SJCRH30 (cell line): ENCODE measurements at regions not wholly inside any gene's neighbourhood (a gene's known extent, or its start where the extent isn't known, plus 50 kb on each side); places are given as distances from the start of the nearest gene placed in this dataset.

Experiments
- DNase-seq, 2 experiments: peaks; one replicate each; pipeline ENCODE4 v3.0.0-alpha.2; 2015 to 2020
- H3K27ac ChIP-seq: fragments of 250-450 bp; sonication (Bioruptor Pico); 2 replicates; pipeline ENCODE4 v1.5.1; 2020; ENCODE audit warnings: mild to moderate bottlenecking, moderate library complexity
- H3K27me3 ChIP-seq: fragments of 250-450 bp; sonication (Bioruptor Pico); 2 replicates; pipeline ENCODE4 v1.5.1; 2020; ENCODE audit warnings: mild to moderate bottlenecking, moderate library complexity
- H3K36me3 ChIP-seq: fragments of 250-450 bp; sonication (Bioruptor Pico); 2 replicates; pipeline ENCODE4 v1.5.1; 2020; ENCODE audit warnings: mild to moderate bottlenecking, moderate library complexity
- H3K4me1 ChIP-seq: fragments of 250-450 bp; sonication (Bioruptor Pico); 2 replicates; pipeline ENCODE4 v1.5.1; 2020; ENCODE audit warnings: mild to moderate bottlenecking, moderate library complexity
- H3K4me3 ChIP-seq: fragments of 250-450 bp; sonication (Bioruptor Pico); 2 replicates; pipeline ENCODE4 v1.5.1; 2020; ENCODE audit warnings: mild to moderate bottlenecking, moderate library complexity
- H3K9me3 ChIP-seq: fragments of 250-450 bp; sonication (Bioruptor Pico); replicated peaks from 2 replicates; pipeline ENCODE4 v1.5.1; 2020; ENCODE audit warnings: mild to moderate bottlenecking, moderate library complexity

DNA sequence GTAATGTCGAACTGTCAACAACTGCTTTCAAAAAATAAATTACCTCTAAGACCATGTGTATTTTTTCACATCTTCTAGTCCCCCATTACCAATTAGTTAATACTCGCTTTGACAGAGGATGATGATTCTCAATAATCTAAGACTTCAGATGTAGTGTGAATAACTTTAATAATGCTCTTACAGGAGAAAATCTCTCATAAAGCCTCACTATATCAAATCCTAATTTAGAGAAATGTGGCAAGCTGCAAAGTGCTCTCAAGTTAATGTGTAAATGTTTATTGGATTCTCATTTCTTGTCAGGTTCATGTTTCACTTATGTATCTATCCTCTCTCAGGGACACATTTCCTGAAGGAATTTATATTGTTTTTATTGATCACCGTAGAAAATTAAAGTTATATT lies 223.9 kb downstream of the CDH7 start:
- H3K4me3 ChIP-seq: no peak overlapping the region
- no peaks in the 10 kb centered on the region for H3K4me1 ChIP-seq
- H3K9me3 ChIP-seq: no peaks in the 10 kb centered on the region
- no peak overlapping the region for H3K27ac ChIP-seq
- H3K27me3 ChIP-seq: no peaks in the 10 kb centered on the region
- no peak for DNase-seq
- H3K36me3 ChIP-seq: no peaks in the 10 kb centered on the region

DNA sequence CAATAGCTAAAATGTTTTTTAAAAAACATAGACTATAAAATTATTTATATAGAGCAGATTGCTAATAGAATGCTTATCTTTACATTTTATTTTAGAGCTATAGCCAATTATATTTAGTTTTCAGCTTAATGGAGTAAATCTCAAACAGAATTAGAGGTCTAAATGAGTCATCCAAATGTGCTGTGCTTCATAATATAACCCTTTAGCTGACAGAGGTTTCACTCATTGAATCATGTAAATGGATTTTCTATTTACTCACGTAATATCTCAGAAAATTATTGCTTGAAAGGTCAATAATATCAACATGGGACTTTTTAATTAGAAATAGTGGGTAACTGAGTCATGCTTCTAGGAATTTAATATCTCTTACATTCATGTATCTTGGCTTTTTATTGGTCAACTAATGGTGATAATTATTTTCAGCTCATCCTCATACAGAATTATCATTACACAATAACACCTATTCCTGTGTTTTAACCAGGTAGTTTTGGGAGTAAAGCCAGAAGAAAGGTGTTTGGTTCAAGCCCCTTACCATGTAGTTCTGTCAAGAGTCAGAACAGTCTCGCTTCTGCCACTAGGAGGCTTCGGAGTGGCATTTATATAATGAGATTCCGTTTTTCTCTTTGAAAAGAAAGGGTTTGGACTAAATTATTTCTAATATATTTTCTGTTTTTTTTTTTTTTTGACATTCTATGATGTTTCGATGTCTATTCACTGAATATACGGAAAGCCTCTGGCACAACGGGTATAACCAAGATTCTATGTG lies 217.6 kb downstream of the CDH7 start:
- no peaks in the 10 kb centered on the region for H3K4me1 ChIP-seq
- H3K27me3 ChIP-seq: no peaks in the 10 kb centered on the region
- no peaks in the 10 kb centered on the region for H3K36me3 ChIP-seq
- H3K9me3 ChIP-seq: no peaks in the 10 kb centered on the region
- H3K4me3 ChIP-seq: no peak overlapping the region
- H3K27ac ChIP-seq: no peak overlapping the region
- no peak for DNase-seq

DNA sequence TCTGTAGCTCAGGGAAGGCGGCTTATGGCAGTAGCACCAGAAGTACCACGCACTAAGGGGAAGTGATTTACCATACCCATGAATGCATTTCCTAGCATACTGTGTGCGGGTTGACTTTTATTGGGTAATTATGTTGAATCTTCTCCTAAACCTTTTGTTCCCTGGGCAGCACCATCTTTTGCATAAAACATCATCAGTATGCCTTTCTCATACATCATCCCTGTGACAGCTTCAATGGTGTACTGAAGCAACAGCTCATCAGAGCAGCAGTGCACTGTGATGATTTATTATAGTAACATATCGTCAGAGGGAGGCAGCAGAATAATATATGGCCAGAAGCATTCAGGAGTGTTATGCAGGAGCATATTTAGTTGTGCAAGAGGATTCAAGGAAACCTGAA lies 204.9 kb downstream of the CDH7 start:
- H3K4me3 ChIP-seq: no peak overlapping the region
- H3K4me1 ChIP-seq: no peaks in the 10 kb centered on the region
- no peak overlapping the region for H3K27ac ChIP-seq
- no peaks in the 10 kb centered on the region for H3K9me3 ChIP-seq
- H3K27me3 ChIP-seq: no peaks in the 10 kb centered on the region
- H3K36me3 ChIP-seq: no peaks in the 10 kb centered on the region
- DNase-seq: no peak

DNA sequence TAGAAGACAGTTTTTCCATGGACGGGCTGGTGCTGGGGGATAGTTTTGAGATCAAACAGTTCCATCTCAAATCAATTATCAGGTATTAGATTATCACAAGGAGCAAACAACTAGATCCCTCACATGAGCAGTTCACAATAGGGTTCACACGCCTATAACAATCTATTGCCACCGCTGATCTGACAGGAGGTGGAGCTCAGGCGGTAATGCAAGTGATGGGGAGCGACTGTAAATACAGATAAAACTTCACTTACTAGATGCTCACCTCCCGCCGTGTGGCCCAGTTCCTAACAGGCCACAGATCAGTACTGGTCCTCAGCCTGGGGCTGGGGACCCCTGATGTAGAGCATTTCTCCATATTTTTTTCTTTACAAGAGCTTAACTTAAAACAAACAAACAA lies 203.6 kb downstream of the CDH7 start:
- H3K4me3 ChIP-seq: no peak overlapping the region
- no peaks in the 10 kb centered on the region for H3K27me3 ChIP-seq

DNA sequence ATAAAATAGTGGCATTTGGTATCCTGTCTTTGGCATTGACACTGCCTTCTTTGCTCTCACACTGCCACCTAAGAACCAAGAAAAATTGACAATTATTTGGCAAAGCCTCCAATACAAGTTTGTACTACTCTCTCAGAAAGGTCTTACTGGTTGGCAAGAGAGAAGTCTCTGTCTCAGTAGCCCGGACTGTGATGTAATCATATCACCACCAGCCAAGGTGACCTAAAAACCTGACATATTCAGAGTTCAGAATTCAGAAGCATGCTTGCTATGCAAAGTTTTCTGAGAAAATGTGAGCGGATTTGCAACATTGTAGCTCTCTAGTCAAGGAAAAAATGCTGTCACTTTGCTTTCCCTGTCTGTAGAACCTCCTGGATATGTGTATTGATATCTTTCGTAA lies 196.0 kb downstream of the CDH7 start:
- no peaks in the 10 kb centered on the region for H3K27me3 ChIP-seq
- DNase-seq: no peak
- H3K36me3 ChIP-seq: no peaks in the 10 kb centered on the region
- no peaks in the 10 kb centered on the region for H3K4me1 ChIP-seq
- no peaks in the 10 kb centered on the region for H3K9me3 ChIP-seq
- H3K4me3 ChIP-seq: no peak overlapping the region
- no peak overlapping the region for H3K27ac ChIP-seq

More for the DNA sequence above, 203.6 kb downstream of the CDH7 start:
- Histone ChIP-seq H3K36me3 (no peaks in the 10 kb centered on the region), H3K9me3 (no peaks in the 10 kb centered on the region), H3K4me1 (no peaks in the 10 kb centered on the region), H3K27ac (no peak overlapping the region)
- no peak for DNase-seq

DNA sequence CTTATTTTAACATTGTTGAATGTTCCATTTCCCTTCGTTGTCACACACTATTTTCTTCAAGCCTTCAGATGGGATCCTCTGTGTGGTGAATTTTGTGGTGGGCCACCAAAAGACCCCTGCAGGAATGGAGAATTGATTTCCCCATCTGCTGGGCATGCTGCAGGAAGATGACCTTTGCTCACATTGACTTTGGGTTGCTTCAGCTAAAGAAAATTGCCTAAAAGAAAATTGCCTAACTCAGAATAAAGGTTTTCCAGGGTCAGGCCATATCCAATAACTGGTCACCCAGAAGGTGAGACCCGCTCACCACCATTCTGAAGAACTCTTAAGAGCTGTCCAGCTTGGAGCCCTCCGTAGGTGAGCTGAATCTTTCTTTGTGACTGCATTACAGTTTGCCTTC lies 192.5 kb downstream of the CDH7 start:
- H3K27ac ChIP-seq: no peak overlapping the region
- no peak for DNase-seq

DNA sequence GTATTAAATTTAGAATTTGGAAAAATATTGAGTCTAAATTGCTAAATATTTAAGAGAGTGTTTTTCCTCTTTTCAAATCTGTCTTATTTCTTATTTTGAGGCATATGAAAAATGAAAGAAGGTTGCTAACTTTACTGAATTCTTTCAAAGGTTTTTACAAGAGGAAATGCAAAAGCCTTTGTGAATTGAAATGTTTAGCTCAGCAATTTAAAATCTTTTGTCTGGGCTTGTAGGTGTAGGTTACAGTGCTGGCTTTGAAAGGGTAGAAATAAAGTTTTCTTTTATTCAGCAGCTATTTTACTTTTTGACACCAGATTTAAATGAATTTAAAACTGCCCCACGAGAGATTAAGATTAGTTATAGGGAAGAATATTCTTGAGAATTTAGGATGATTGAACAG lies 192.0 kb downstream of the CDH7 start:
- H3K27ac ChIP-seq: no peak overlapping the region
- H3K4me3 ChIP-seq: no peak overlapping the region
- no peaks in the 10 kb centered on the region for H3K9me3 ChIP-seq
- no peak for DNase-seq
- no peaks in the 10 kb centered on the region for H3K27me3 ChIP-seq
- no peaks in the 10 kb centered on the region for H3K36me3 ChIP-seq
- no peaks in the 10 kb centered on the region for H3K4me1 ChIP-seq

More for the DNA sequence above, 192.5 kb downstream of the CDH7 start:
- no peaks in the 10 kb centered on the region for H3K9me3 ChIP-seq
- no peaks in the 10 kb centered on the region for H3K4me1 ChIP-seq
- no peak overlapping the region for H3K4me3 ChIP-seq
- H3K27me3 ChIP-seq: no peaks in the 10 kb centered on the region
- H3K36me3 ChIP-seq: no peaks in the 10 kb centered on the region

DNA sequence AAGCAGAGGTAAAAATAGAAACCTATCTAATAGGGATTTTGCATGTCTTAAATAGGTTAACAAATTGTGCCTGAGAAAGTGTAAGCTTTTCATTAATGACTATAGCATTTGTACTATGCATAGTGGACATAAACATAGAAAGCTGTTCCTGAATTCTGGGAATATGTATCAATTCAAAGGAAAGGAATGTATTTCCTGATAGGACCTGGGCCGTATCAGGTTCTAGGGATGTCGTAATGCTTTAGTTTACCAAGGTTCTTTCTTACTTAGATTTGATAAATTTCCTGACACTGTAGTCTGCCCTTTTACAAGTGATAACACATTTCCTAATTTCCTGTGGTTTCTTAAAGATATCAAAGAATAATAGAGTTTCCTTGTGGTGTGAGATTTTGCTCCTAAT lies 191.3 kb downstream of the CDH7 start:
- H3K36me3 ChIP-seq: no peaks in the 10 kb centered on the region
- no peaks in the 10 kb centered on the region for H3K27me3 ChIP-seq
- H3K27ac ChIP-seq: no peak overlapping the region
- no peak overlapping the region for H3K4me3 ChIP-seq
- H3K9me3 ChIP-seq: no peaks in the 10 kb centered on the region
- no peaks in the 10 kb centered on the region for H3K4me1 ChIP-seq
- no peak for DNase-seq

DNA sequence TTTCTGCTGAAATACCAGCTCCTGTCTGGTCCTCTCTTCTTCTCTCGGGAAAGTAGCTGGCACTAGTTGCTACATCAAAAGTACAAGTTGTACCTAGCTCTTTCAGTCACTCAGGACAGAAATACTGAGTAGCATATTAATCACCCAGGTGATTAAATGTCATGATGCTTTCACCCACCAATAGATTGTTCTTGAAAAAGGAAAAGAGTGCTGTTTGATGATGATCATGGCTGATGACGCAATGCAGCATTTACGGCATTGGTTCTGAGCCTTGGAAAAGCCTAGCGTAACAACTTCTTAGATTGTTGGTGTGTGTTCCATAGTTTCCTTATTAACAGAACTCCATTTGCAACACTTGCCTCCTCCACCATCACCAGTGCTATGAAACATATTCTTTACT lies 190.7 kb downstream of the CDH7 start:
- Histone ChIP-seq H3K36me3 (no peaks in the 10 kb centered on the region), H3K4me1 (no peaks in the 10 kb centered on the region), H3K4me3 (no peak overlapping the region), H3K27me3 (no peaks in the 10 kb centered on the region), H3K9me3 (no peaks in the 10 kb centered on the region), H3K27ac (no peak overlapping the region)
- DNase-seq: no peak
